Vagina (tissue), 2 donors: ENCODE measurements at regions not wholly inside any gene's neighbourhood (a gene's known extent, or its start where the extent isn't known, plus 50 kb on each side); places are given as distances from the start of the nearest gene placed in this dataset.
A peak's percentile ranks its signal among the peaks of the same experiment; 100 is the strongest.

Experiments
- DNase-seq, 2 donors: peaks; one replicate each; pipeline ENCODE4 v3.0.0-alpha.2; 2017; ENCODE audit errors: extremely low spot score in 2 of 2
- H3K27ac ChIP-seq: fragments of 200-600 bp; sonication (generic); one replicate; pipeline ENCODE4 v1.5.1; 2019
- H3K27me3 ChIP-seq: fragments of 200-600 bp; sonication (generic); one replicate; pipeline ENCODE4 v1.5.1; 2019
- H3K36me3 ChIP-seq, 2 donors: fragments of 200-600 bp; sonication (generic); one replicate each; pipeline ENCODE4 v1.5.1; 2017 to 2019
- H3K4me1 ChIP-seq: fragments of 200-600 bp; sonication (generic); one replicate; pipeline ENCODE4 v1.5.1; 2019
- H3K4me3 ChIP-seq, 2 donors: fragments of 200-600 bp; sonication (generic); 1 replicate in 1 of 2; 2 replicates in 1 of 2; pipeline ENCODE4 v1.5.1; 2016 to 2019
- H3K9me3 ChIP-seq: fragments of 200-600 bp; sonication (generic); one replicate; pipeline ENCODE4 v1.5.1; 2019
- POLR2A ChIP-seq, 2 donors: fragments of 450-650 bp; IDR thresholded peaks; one replicate each; pipeline ENCODE4 v1.6.1; 2017; ENCODE audit warnings: antibody characterized with exemption in 2 of 2, mild to moderate bottlenecking in 2 of 2, moderate library complexity in 2 of 2
- POLR2AphosphoS5 ChIP-seq, 2 donors: sonication (generic); formaldehyde crosslinking; IDR thresholded peaks; one replicate each; pipeline ENCODE4 v1.9.0; 2017; ENCODE audit warnings: antibody characterized with exemption in 2 of 2, mild to moderate bottlenecking in 2 of 2, low read depth in 1 of 2; ENCODE audit not compliant: insufficient read depth in 1 of 2
- intact Hi-C: fragments of 100-400 bp; cut with DNase I; formaldehyde crosslinking; loops from one replicate; pipeline ENCODE4 v1.15.1; 2023
- TF ChIP-seq, protein P1 (sequence below), 3 experiments: fragments of 450-650 bp in 2 of 3; fragments of 200-600 bp in 1 of 3; sonication (generic) in 1 of 3; IDR thresholded peaks; one replicate each; pipeline ENCODE4 v1.5.1; 2017 to 2019; ENCODE audit warnings: antibody characterized with exemption in 3 of 3, mild to moderate bottlenecking in 2 of 3, moderate library complexity in 2 of 3

DNA sequence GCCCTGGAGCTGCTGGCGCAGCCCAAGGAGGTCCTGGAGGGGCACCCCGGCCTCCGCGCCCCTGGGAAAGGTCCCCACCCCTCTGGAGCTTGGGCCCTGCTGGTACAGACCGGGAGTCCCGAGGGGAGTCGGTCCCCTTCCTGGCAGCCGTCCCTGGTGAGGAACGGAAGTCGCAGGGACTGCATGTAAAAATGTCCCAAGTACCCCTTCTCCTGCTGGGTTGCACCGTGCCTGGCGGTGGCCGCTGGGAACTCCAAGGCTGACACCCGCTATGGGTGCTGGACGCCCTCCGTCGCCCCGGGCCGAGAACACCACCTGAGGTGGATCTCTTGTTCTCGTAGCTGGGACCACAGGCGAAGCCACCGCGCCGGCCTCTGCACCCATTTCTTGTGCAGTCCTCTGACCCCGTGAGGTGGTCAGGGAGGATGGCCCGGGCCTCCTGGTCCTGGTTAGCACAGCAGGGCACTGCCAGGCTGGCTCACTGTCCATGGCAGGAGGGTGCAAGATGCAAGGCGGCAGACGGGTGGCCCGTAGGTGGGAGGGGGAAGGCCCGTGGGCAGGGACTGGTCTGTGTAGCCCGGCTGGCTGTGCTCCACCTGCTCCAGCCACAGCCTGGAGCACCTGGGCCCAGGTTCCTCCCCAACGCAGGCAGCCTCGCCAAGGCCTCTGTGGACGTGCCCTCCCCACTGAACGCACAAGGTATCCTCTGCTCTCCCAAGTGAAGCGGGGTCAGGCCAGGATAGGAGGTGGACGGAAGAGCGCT is 165.2 kb downstream of the IGLL1 start:
- peak in 1 of 2 donors; percentile 93 for DNase-seq
- H3K9me3 ChIP-seq = no peaks in the 10 kb centered on the region
- intact Hi-C loops = no loop called here
- H3K4me1 ChIP-seq = no peaks in the 10 kb centered on the region
- no peak for TF ChIP-seq POLR2AphosphoS5 (IDR thresholded peaks at IDR 0.05; ENCODE audit: insufficient read depth in 1 of 2, low read depth in 1 of 2)
- TF ChIP-seq, protein P1, sequence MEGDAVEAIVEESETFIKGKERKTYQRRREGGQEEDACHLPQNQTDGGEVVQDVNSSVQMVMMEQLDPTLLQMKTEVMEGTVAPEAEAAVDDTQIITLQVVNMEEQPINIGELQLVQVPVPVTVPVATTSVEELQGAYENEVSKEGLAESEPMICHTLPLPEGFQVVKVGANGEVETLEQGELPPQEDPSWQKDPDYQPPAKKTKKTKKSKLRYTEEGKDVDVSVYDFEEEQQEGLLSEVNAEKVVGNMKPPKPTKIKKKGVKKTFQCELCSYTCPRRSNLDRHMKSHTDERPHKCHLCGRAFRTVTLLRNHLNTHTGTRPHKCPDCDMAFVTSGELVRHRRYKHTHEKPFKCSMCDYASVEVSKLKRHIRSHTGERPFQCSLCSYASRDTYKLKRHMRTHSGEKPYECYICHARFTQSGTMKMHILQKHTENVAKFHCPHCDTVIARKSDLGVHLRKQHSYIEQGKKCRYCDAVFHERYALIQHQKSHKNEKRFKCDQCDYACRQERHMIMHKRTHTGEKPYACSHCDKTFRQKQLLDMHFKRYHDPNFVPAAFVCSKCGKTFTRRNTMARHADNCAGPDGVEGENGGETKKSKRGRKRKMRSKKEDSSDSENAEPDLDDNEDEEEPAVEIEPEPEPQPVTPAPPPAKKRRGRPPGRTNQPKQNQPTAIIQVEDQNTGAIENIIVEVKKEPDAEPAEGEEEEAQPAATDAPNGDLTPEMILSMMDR (IDR thresholded peaks at IDR 0.05) = no peak
- TF ChIP-seq POLR2A (IDR thresholded peaks at IDR 0.05) = no peak
- no peaks in the 10 kb centered on the region for H3K36me3 ChIP-seq
- H3K27ac ChIP-seq = no peak overlapping the region
- no peaks in the 10 kb centered on the region for H3K27me3 ChIP-seq
- H3K4me3 ChIP-seq = no peak overlapping the region

DNA sequence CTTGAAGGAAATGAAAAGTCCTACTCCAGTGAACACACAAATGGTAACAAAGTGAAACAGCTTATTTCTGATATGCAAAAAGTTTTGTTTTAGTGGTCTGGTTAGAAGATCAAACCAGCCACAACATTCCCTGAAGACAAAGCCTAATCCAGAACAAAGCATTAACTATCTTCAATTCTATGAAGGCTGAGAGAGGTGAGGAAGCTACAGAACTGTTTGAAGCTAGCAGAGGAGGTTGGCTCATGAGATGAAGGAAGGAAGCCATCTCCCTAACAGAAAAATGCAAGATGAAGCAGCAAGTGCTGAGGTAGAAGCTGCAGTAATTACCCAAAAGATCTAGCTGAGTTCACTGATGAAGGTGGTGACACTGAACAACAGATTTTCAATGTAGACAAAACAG is 168.4 kb downstream of the IGLL1 start:
- Histone ChIP-seq H3K4me3 (no peak overlapping the region), H3K9me3 (no peaks in the 10 kb centered on the region), H3K36me3 (no peaks in the 10 kb centered on the region), H3K27ac (no peak overlapping the region), H3K27me3 (no peaks in the 10 kb centered on the region), H3K4me1 (no peaks in the 10 kb centered on the region)
- TF ChIP-seq, protein P1 (IDR thresholded peaks at IDR 0.05) = no peak
- no peak for TF ChIP-seq POLR2AphosphoS5 (IDR thresholded peaks at IDR 0.05; ENCODE audit: insufficient read depth in 1 of 2, low read depth in 1 of 2)
- no peak for TF ChIP-seq POLR2A (IDR thresholded peaks at IDR 0.05)
- DNase-seq = no peak
- intact Hi-C loops = no loop called here

DNA sequence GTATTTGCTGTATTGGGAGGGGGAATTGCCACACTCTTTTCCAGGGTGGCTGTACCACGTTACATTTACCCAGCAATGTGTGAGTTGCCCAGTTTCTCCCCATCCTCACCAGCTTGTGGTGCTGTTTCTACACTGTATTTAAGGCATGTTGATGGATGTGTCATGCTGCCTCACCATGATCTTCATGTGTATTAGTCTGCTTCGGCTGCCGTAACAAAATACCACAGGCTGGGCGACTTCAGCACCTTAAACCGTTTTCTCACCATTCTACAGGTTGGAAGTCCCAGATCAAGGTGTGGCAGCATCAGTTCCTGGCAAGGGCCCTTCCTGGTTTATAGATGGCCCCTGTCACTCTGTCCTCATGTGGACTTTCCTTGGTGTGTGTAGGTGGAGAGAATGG is 169.7 kb downstream of the IGLL1 start:
- DNase-seq = no peak
- Histone ChIP-seq H3K27ac (no peak overlapping the region), H3K27me3 (no peaks in the 10 kb centered on the region), H3K4me3 (no peak overlapping the region), H3K36me3 (no peaks in the 10 kb centered on the region), H3K4me1 (no peaks in the 10 kb centered on the region), H3K9me3 (no peaks in the 10 kb centered on the region)
- TF ChIP-seq, protein P1 (IDR thresholded peaks at IDR 0.05) = no peak
- TF ChIP-seq POLR2AphosphoS5 (IDR thresholded peaks at IDR 0.05; ENCODE audit: insufficient read depth in 1 of 2, low read depth in 1 of 2) (no peak), POLR2A (IDR thresholded peaks at IDR 0.05) (no peak)
- intact Hi-C loops = no loop called here

DNA sequence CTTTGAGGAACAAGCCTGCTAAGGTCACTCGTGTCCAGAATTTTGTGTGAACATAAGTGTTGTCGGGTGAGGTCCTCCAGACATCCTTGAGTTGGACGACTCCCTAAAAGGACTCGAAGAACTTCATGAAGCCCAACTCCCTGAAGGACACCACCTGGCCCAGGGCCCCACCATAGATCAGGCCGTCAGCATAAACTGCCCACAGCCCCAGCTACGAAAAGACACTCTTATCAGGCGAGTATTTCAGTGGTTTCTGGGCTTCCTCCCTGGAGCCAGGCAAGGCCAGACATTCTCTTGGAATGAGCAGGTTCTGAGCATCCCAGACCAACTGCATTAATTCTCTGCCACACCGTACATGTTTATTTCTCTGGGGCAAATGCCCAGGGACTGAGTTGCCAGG is 170.1 kb downstream of the IGLL1 start:
- H3K4me1 ChIP-seq = no peaks in the 10 kb centered on the region
- no peaks in the 10 kb centered on the region for H3K9me3 ChIP-seq
- no peak for DNase-seq
- H3K4me3 ChIP-seq = no peak overlapping the region
- no peaks in the 10 kb centered on the region for H3K27me3 ChIP-seq
- intact Hi-C loops = no loop called here
- TF ChIP-seq POLR2AphosphoS5 (IDR thresholded peaks at IDR 0.05; ENCODE audit: insufficient read depth in 1 of 2, low read depth in 1 of 2) (no peak), POLR2A (IDR thresholded peaks at IDR 0.05) (no peak)
- TF ChIP-seq, protein P1 (IDR thresholded peaks at IDR 0.05) = no peak
- no peaks in the 10 kb centered on the region for H3K36me3 ChIP-seq
- H3K27ac ChIP-seq = no peak overlapping the region

DNA sequence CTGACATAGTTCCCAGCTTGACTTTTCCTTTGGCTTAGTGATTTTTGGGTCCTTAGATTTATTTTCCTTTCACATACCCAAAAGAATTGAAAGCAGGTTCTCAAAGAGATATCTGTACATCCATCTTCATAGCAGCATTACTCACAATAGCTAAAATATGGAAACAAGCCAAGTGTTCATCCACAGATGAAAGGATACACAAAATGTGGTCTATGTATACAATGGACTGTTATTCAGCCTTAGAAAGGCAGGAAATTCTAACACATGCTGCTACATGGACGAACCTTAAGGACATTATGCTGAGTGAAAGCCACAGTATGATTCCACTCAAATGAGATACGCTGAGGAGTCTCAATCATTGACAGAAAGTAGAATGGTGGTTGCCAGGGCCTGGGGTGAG is 171.8 kb downstream of the IGLL1 start:
- intact Hi-C loops = no loop called here
- Histone ChIP-seq H3K9me3 (no peaks in the 10 kb centered on the region), H3K36me3 (no peaks in the 10 kb centered on the region), H3K4me3 (no peak overlapping the region), H3K27ac (no peak overlapping the region), H3K4me1 (no peaks in the 10 kb centered on the region), H3K27me3 (no peaks in the 10 kb centered on the region)
- DNase-seq = no peak
- TF ChIP-seq, protein P1 (IDR thresholded peaks at IDR 0.05) = no peak
- TF ChIP-seq POLR2A (IDR thresholded peaks at IDR 0.05) (no peak), POLR2AphosphoS5 (IDR thresholded peaks at IDR 0.05; ENCODE audit: insufficient read depth in 1 of 2, low read depth in 1 of 2) (no peak)
